Right lobe of liver (tissue), 6 donors: ENCODE measurements at regions not wholly inside any gene's neighbourhood (a gene's known extent, or its start where the extent isn't known, plus 50 kb on each side); places are given as distances from the start of the nearest gene placed in this dataset.

Source experiments
- ATAC-seq, 4 donors: fragments of 200-7000 bp; cut with Tn5 transposase; one replicate each; pipeline ENCODE4 v1.9.1; 2020; ENCODE audit warnings: mild to moderate bottlenecking in 4 of 4, moderate library complexity in 4 of 4
- DNase-seq, 3 donors: peaks; one replicate each; pipeline ENCODE4 v3.0.0-alpha.2; 2020
- H3K27ac ChIP-seq, 3 donors: fragments of 200-600 bp; one replicate each; pipeline ENCODE4 v1.8.0; 2022
- H3K27me3 ChIP-seq, 2 donors: fragments of 200-600 bp; one replicate each; pipeline ENCODE4 v1.8.0; 2022
- H3K36me3 ChIP-seq, 4 donors: fragments of 200-600 bp; sonication (generic) in 1 of 4; one replicate each; pipeline versions ENCODE4 v1.5.1 to v1.8.0; 2017 to 2022; ENCODE audit warnings: control low read depth in 1 of 4
- H3K4me1 ChIP-seq, 4 donors: fragments of 200-600 bp; sonication (generic) in 1 of 4; one replicate each; pipeline versions ENCODE4 v1.5.1 to v1.8.0; 2017 to 2022; ENCODE audit warnings: control low read depth in 1 of 4
- H3K4me3 ChIP-seq, 3 donors: fragments of 200-600 bp; one replicate each; pipeline ENCODE4 v1.8.0; 2022
- H3K9me3 ChIP-seq, 4 donors: fragments of 200-600 bp; sonication (generic) in 1 of 4; one replicate each; pipeline versions ENCODE4 v1.5.1 to v1.8.0; 2017 to 2022; ENCODE audit warnings: control low read depth in 1 of 4
- CTCF ChIP-seq, 4 donors: fragments of 200-600 bp in 3 of 4; fragments of 450-650 bp in 1 of 4; IDR thresholded peaks; one replicate each; pipeline versions ENCODE4 v1.5.1 to v1.8.0; 2016 to 2022; ENCODE audit warnings: antibody characterized with exemption in 4 of 4, mild to moderate bottlenecking in 2 of 4
- POLR2A ChIP-seq: fragments of 450-650 bp; IDR thresholded peaks from one replicate; pipeline ENCODE4 v1.6.1; 2017; ENCODE audit warnings: antibody characterized with exemption, mild to moderate bottlenecking
- WGBS: methylation state at CpG from one replicate; pipeline ENCODE4 v1.1.6; 2018; ENCODE audit warnings: low coverage, low lambda C conversion rate; ENCODE audit not compliant: insufficient coverage; ENCODE audit errors: missing lambda C conversion rate; 5-methylcytosine and 5-hydroxymethylcytosine counted together
- intact Hi-C, 2 donors: fragments of 100-400 bp; cut with DNase I; formaldehyde crosslinking; loops; one replicate each; pipeline versions ENCODE4 v1.11.2 to v1.14.1; 2022
- donor health status: DM: no; HTN: yes; CAD: no.
- donor health status: DM: no; HTN: no; CAD: no.
- donor health status: DM: no; HTN: no; CAD: no.
- donor health status: DM: no; HTN: yes; CAD: no.
- donor health status: DM: no; HTN: yes; CAD: no.

DNA sequence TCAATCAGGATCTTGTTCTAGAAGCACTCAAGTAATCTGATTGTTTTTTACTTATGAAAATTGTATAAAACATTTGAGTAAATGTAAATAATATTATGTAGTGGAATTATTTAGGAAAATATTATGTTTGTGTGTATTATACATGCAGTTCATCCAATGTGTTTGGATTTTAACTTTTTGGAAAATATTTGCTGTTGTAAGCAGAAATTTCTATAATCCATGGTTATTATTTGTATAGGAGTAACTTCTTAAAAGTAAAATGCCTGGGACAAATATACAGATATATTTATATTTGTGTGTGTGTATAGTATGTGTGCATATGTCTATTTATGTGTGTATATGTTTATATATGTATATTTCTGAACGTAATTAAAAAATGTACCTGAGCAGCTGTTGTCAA lies 1394.6 kb upstream of the AGA start:
- 41% methylated on average over 1 of the region's 1 CpG for WGBS
- no peak for ATAC-seq
- no peaks in the 10 kb centered on the region for H3K27me3 ChIP-seq
- H3K4me1 ChIP-seq: no peaks in the 10 kb centered on the region
- no peak overlapping the region for H3K4me3 ChIP-seq
- DNase-seq: no peak
- no peaks in the 10 kb centered on the region for H3K36me3 ChIP-seq
- intact Hi-C loops: no loop called here
- H3K9me3 ChIP-seq: no peaks in the 10 kb centered on the region
- TF ChIP-seq POLR2A: no peak
- TF ChIP-seq CTCF (IDR thresholded peaks at IDR 0.05): no peak
- no peak overlapping the region for H3K27ac ChIP-seq

GRCh38 chr4:178838776-178839175 lies 1396.5 kb upstream of the AGA start:
- Histone ChIP-seq H3K27ac (no peak overlapping the region), H3K27me3 (no peaks in the 10 kb centered on the region), H3K4me3 (no peak overlapping the region), H3K4me1 (no peaks in the 10 kb centered on the region), H3K9me3 (no peaks in the 10 kb centered on the region), H3K36me3 (no peaks in the 10 kb centered on the region)
- DNase-seq (no peak), ATAC-seq (no peak)
- WGBS: 56% methylated on average over 2 of the region's 2 CpGs
- TF ChIP-seq POLR2A (no peak), CTCF (IDR thresholded peaks at IDR 0.05) (no peak)
- intact Hi-C loops: no loop called here

DNA sequence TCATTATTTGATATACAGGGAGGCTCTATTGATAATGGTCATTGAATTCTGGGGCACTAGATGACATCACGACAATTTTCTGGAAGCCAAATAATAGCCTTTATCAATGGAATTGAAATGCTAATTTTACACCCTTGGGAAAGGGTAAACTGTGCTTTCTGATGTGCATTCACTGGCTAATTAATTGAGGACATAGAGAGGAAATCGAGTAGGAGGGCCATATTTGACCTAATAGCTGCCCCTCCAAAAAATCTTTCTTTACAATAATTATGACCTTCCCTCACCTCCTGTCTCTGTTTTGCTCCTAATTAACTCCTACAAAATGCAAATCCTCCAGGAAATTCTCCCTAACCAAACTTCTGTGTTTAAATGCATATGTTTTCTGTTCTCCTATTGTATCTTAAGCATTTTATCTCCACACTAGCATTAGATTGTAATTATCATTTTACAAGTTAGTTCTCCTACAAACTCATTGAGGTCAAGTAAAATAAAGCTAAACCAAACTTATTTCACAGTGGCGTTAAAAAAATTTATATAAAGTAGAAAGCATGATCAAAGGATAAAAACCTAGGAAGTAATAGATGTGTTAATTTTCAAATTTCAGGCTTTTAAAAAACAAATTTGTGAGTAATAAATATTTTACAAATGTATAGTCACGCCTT lies 1414.0 kb upstream of the AGA start:
- 33% methylated on average over 4 of the region's 4 CpGs for WGBS
- DNase-seq (no peak), ATAC-seq (no peak)
- TF ChIP-seq CTCF (IDR thresholded peaks at IDR 0.05) (no peak), POLR2A (no peak)
- Histone ChIP-seq H3K9me3 (no peaks in the 10 kb centered on the region), H3K4me3 (no peak overlapping the region), H3K27ac (no peak overlapping the region), H3K4me1 (no peaks in the 10 kb centered on the region), H3K36me3 (no peaks in the 10 kb centered on the region), H3K27me3 (no peaks in the 10 kb centered on the region)
- intact Hi-C loops: no loop called here

DNA sequence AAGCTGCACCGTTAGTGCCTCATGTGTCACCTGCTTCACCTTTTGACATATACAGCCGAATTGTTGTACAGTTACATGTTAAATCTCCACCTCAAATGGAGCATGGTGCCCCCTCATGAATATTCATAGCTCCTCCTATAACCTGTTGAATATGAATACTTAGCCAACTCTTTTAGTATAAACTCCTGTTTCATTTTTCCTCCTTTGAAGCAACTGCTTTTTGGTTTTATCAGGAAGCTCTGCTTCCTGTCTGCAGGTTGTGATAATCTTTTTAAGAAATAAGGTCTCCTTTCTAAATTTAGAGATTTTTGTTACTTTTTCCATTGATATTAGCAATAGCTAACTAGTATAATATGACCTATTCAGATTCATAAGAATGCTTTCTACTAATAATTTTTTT lies 1429.2 kb upstream of the AGA start:
- Histone ChIP-seq H3K4me3 (no peak overlapping the region), H3K36me3 (no peaks in the 10 kb centered on the region), H3K27ac (no peak overlapping the region), H3K4me1 (no peaks in the 10 kb centered on the region), H3K27me3 (no peaks in the 10 kb centered on the region), H3K9me3 (no peaks in the 10 kb centered on the region)
- DNase-seq: no peak
- WGBS: 22% methylated on average over 2 of the region's 2 CpGs
- TF ChIP-seq CTCF (IDR thresholded peaks at IDR 0.05) (no peak), POLR2A (no peak)
- no peak for ATAC-seq
- intact Hi-C loops: no loop called here

DNA sequence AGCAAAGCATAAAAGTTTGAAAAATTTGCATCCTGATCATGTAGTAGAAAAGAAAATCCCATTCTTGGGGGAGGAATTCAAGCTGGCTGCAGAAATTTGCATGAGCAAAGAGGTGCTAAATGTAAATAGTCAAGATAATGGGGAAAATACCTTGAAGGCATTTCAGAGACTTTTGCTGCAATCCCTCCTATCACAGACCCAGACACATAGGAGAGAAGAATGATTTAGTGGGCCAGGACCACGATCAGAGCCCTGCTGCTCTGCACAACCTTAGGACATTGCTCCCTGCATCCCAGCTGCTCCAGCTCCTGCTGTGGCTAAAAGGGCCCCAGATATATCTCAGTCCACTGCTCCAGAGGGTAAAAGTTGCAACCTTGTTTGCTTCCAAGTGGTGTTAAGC lies 1439.7 kb upstream of the AGA start:
- no peaks in the 10 kb centered on the region for H3K36me3 ChIP-seq
- no CpG with 5 or more reads among the region's 1 CpG for WGBS
- H3K9me3 ChIP-seq: no peaks in the 10 kb centered on the region
- ATAC-seq (no peak), DNase-seq (no peak)
- TF ChIP-seq CTCF (IDR thresholded peaks at IDR 0.05): no peak
- TF ChIP-seq POLR2A: no peak
- no peak overlapping the region for H3K27ac ChIP-seq
- no peaks in the 10 kb centered on the region for H3K27me3 ChIP-seq
- intact Hi-C loops: no loop called here
- H3K4me3 ChIP-seq: no peak overlapping the region
- H3K4me1 ChIP-seq: no peaks in the 10 kb centered on the region
